NAMALWA (cell line): ENCODE measurements at regions not wholly inside any gene's neighbourhood (a gene's known extent, or its start where the extent isn't known, plus 50 kb on each side); places are given as distances from the start of the nearest gene placed in this dataset.
"Not testable (repeated sequence)": the region's sequence is repeated elsewhere in the genome, so short reads cannot be mapped to it uniquely, and the experiment has no call there.

Experiments
- DNase-seq: peaks from one replicate; pipeline ENCODE4 v3.0.0-alpha.2; 2015; ENCODE audit warnings: low spot score

GRCh38 chr6:170147832-170148708 is 142.8 kb downstream of the DLL1 start:
- DNase-seq, result no peak

GRCh38 chr6:170147056-170147787 is 143.7 kb downstream of the DLL1 start:
- DNase-seq, result no peak

- no peak for DNase-seq
Observed at GRCh38 chr6:170146640-170147039, 144.2 kb downstream of the DLL1 start.

- not testable (repeated sequence) for DNase-seq
Observed at GRCh38 chr6:170146131-170146530, 144.7 kb downstream of the DLL1 start.

GRCh38 chr6:170145716-170146115 is 145.2 kb downstream of the DLL1 start:
- not testable (repeated sequence) for DNase-seq

- DNase-seq, result no peak
Observed at GRCh38 chr6:170145272-170145592, 145.6 kb downstream of the DLL1 start.

- no peak for DNase-seq
Observed at GRCh38 chr6:170144571-170145271, 146.2 kb downstream of the DLL1 start.

GRCh38 chr6:170143401-170144150 is 147.3 kb downstream of the DLL1 start:
- no peak for DNase-seq

GRCh38 chr6:170142559-170142958 is 148.3 kb downstream of the DLL1 start:
- DNase-seq, result no peak

- DNase-seq, result not testable (repeated sequence)
Observed at GRCh38 chr6:170141061-170141460, 149.8 kb downstream of the DLL1 start.

GRCh38 chr6:170140129-170140528 is 150.7 kb downstream of the DLL1 start:
- DNase-seq, result no peak

GRCh38 chr6:170139531-170139930 is 151.3 kb downstream of the DLL1 start:
- no peak for DNase-seq

- DNase-seq, result not testable (repeated sequence)
Observed at GRCh38 chr6:170139046-170139445, 151.8 kb downstream of the DLL1 start.

- DNase-seq, result no peak
Observed at GRCh38 chr6:170137911-170138910, 152.7 kb downstream of the DLL1 start.

- DNase-seq, result no peak
Observed at GRCh38 chr6:170137176-170137891, 153.5 kb downstream of the DLL1 start.

GRCh38 chr6:170136541-170137175 is 154.2 kb downstream of the DLL1 start:
- no peak for DNase-seq

GRCh38 chr6:170135821-170136471 is 154.9 kb downstream of the DLL1 start:
- DNase-seq, result no peak

- DNase-seq, result no peak
Observed at GRCh38 chr6:170135461-170135820, 155.4 kb downstream of the DLL1 start.
